CD8-positive, alpha-beta memory T cell (primary cell): ENCODE measurements at regions not wholly inside any gene's neighbourhood (a gene's known extent, or its start where the extent isn't known, plus 50 kb on each side); places are given as distances from the start of the nearest gene placed in this dataset.
"Not testable (repeated sequence)": the region's sequence is repeated elsewhere in the genome, so short reads cannot be mapped to it uniquely, and the experiment has no call there.

Experiments
- CTCF ChIA-PET: fragments of 350-600 bp; sonication (Branson Sonifier 250); formaldehyde crosslinking; loops from one replicate; lab custom pipeline; 2021; ENCODE audit warnings: antibody characterized with exemption; lab: Charles Lee
- POLR2A ChIA-PET: fragments of 350-600 bp; sonication (Branson Sonifier 250); formaldehyde crosslinking; loops from one replicate; lab custom pipeline; 2021; ENCODE audit warnings: antibody characterized with exemption; lab: Charles Lee
- DNase-seq, 5 donors: peaks; one replicate each; pipeline versions ENCODE4 v3.0.0 to v3.0.0-alpha.2; 2020 to 2022; ENCODE audit warnings: mixed read lengths in 1 of 5
- H3K27ac ChIP-seq: one replicate; pipeline ENCODE4 v1.7.0; 2013; ENCODE audit warnings: low read depth, mild to moderate bottlenecking, low read length, moderate library complexity
- H3K27me3 ChIP-seq: 2 replicates; pipeline ENCODE4 v1.7.0; 2013; ENCODE audit warnings: low read length, mild to moderate bottlenecking; ENCODE audit not compliant: insufficient read depth, poor library complexity, severe bottlenecking
- H3K36me3 ChIP-seq: 2 replicates; pipeline ENCODE4 v1.7.0; 2013; ENCODE audit warnings: mild to moderate bottlenecking, low read length, moderate library complexity; ENCODE audit not compliant: insufficient read depth
- H3K4me1 ChIP-seq: 2 replicates; pipeline ENCODE4 v1.7.0; 2013; ENCODE audit warnings: mild to moderate bottlenecking, low read length, moderate library complexity; ENCODE audit not compliant: insufficient read depth
- H3K4me3 ChIP-seq: 2 replicates; pipeline ENCODE4 v1.7.0; 2013; ENCODE audit warnings: mild to moderate bottlenecking, low read length
- H3K9me3 ChIP-seq: 2 replicates; pipeline ENCODE4 v1.7.0; 2013; ENCODE audit warnings: mild to moderate bottlenecking, low read length
- H3K27ac Mint-ChIP-seq, 8 donors: one replicate each; pipeline ENCODE4 v1.8.0; 2020 to 2021; ENCODE audit warnings: mixed read lengths in 8 of 8, mild to moderate bottlenecking in 6 of 8, inconsistent platforms in 3 of 8, moderate library complexity in 3 of 8
- H3K27me3 Mint-ChIP-seq, 2 donors: one replicate each; pipeline ENCODE4 v1.8.0; 2020 to 2021; ENCODE audit warnings: mixed read lengths in 2 of 2, mild to moderate bottlenecking in 1 of 2, moderate library complexity in 1 of 2
- H3K36me3 Mint-ChIP-seq, 3 donors: one replicate each; pipeline ENCODE4 v1.8.0; 2020 to 2021; ENCODE audit warnings: mixed read lengths in 3 of 3, inconsistent platforms in 1 of 3, mild to moderate bottlenecking in 1 of 3
- H3K4me1 Mint-ChIP-seq, 3 donors: one replicate each; pipeline ENCODE4 v1.8.0; 2020 to 2021; ENCODE audit warnings: mixed read lengths in 3 of 3, inconsistent platforms in 1 of 3, mild to moderate bottlenecking in 1 of 3
- H3K4me3 Mint-ChIP-seq, 7 donors: one replicate each; pipeline ENCODE4 v1.8.0; 2020 to 2021; ENCODE audit warnings: mixed read lengths in 7 of 7, mild to moderate bottlenecking in 6 of 7, moderate library complexity in 4 of 7, inconsistent platforms in 2 of 7
- H3K9me3 Mint-ChIP-seq, 5 donors: one replicate each; pipeline ENCODE4 v1.8.0; 2020 to 2022; ENCODE audit warnings: mixed read lengths in 5 of 5, mild to moderate bottlenecking in 3 of 5, moderate library complexity in 2 of 5, inconsistent platforms in 1 of 5

- ChIA-PET POLR2A (no interaction called here), CTCF (no interaction called here)
- Histone ChIP-seq H3K36me3 (no peaks in the 10 kb centered on the region), H3K27ac (no peak overlapping the region), H3K4me3 (no peak overlapping the region), H3K9me3 (no peaks in the 10 kb centered on the region), H3K27me3 (no peaks in the 10 kb centered on the region), H3K4me1 (no peaks in the 10 kb centered on the region)
- H3K36me3 Mint-ChIP-seq = no peaks in the 10 kb centered on the region
- DNase-seq = no peak
- H3K27ac Mint-ChIP-seq = no peak overlapping the region
- no peak overlapping the region for H3K4me3 Mint-ChIP-seq
- no peaks in the 10 kb centered on the region for H3K4me1 Mint-ChIP-seq
- H3K27me3 Mint-ChIP-seq = peaks cover 0 to 4% of the 10 kb centered on the region in 2 donors
- H3K9me3 Mint-ChIP-seq = peaks cover 0 to 6% (median 0%) of the 10 kb centered on the region in 5 donors
These were observed 133.5 kb downstream of the TFCP2L1 start for GRCh38 chr2:121151311-121152109.

- Mint-ChIP-seq H3K27ac (no peak overlapping the region), H3K9me3 (peaks cover 1 to 13% (median 8%) of the 10 kb centered on the region in 5 donors), H3K27me3 (peaks cover 0 to 4% of the 10 kb centered on the region in 2 donors), H3K36me3 (no peaks in the 10 kb centered on the region), H3K4me1 (no peaks in the 10 kb centered on the region), H3K4me3 (no peak overlapping the region)
- POLR2A ChIA-PET = no interaction called here
- no peaks in the 10 kb centered on the region for H3K9me3 ChIP-seq
- CTCF ChIA-PET = no interaction called here
- H3K27me3 ChIP-seq = no peaks in the 10 kb centered on the region
- H3K36me3 ChIP-seq = no peaks in the 10 kb centered on the region
- DNase-seq = no peak
- H3K4me3 ChIP-seq = no peak overlapping the region
- no peak overlapping the region for H3K27ac ChIP-seq
- H3K4me1 ChIP-seq = no peaks in the 10 kb centered on the region
These were observed 132.1 kb downstream of the TFCP2L1 start for GRCh38 chr2:121152861-121153260.

GRCh38 chr2:121153516-121153915 lies 131.5 kb downstream of the TFCP2L1 start:
- Histone ChIP-seq H3K9me3 (no peaks in the 10 kb centered on the region), H3K4me1 (no peaks in the 10 kb centered on the region), H3K27me3 (no peaks in the 10 kb centered on the region), H3K4me3 (no peak overlapping the region), H3K27ac (no peak overlapping the region), H3K36me3 (no peaks in the 10 kb centered on the region)
- POLR2A ChIA-PET = no interaction called here
- no peak overlapping the region for H3K27ac Mint-ChIP-seq
- H3K4me1 Mint-ChIP-seq = no peaks in the 10 kb centered on the region
- CTCF ChIA-PET = interaction anchor here (0.6 kb wide), 1 partner anchor 62 kb away, joined by 3 read pairs; no protein-coding TSS in a partner anchor
- peaks cover 5 to 18% (median 12%) of the 10 kb centered on the region in 5 donors for H3K9me3 Mint-ChIP-seq
- peaks cover 0 to 4% of the 10 kb centered on the region in 2 donors for H3K27me3 Mint-ChIP-seq
- DNase-seq = no peak
- H3K36me3 Mint-ChIP-seq = no peaks in the 10 kb centered on the region
- H3K4me3 Mint-ChIP-seq = no peak overlapping the region

GRCh38 chr2:121155502-121156056 lies 129.4 kb downstream of the TFCP2L1 start:
- no peaks in the 10 kb centered on the region for H3K9me3 ChIP-seq
- no peaks in the 10 kb centered on the region for H3K4me1 ChIP-seq
- Mint-ChIP-seq H3K27me3 (peaks cover 0 to 1% of the 10 kb centered on the region in 2 donors), H3K4me3 (no peak overlapping the region), H3K4me1 (no peaks in the 10 kb centered on the region), H3K9me3 (peaks cover 5 to 22% (median 16%) of the 10 kb centered on the region in 5 donors), H3K27ac (no peak overlapping the region), H3K36me3 (no peaks in the 10 kb centered on the region)
- no peak overlapping the region for H3K27ac ChIP-seq
- H3K36me3 ChIP-seq = no peaks in the 10 kb centered on the region
- H3K4me3 ChIP-seq = no peak overlapping the region
- H3K27me3 ChIP-seq = no peaks in the 10 kb centered on the region
- ChIA-PET POLR2A (no interaction called here), CTCF (no interaction called here)
- no peak for DNase-seq

- H3K4me3 Mint-ChIP-seq, H3K27me3 ChIP-seq, H3K4me1 Mint-ChIP-seq, POLR2A ChIA-PET, H3K4me3 ChIP-seq, H3K27ac Mint-ChIP-seq, H3K27me3 Mint-ChIP-seq, H3K36me3 ChIP-seq, H3K4me1 ChIP-seq, H3K27ac ChIP-seq, H3K36me3 Mint-ChIP-seq, CTCF ChIA-PET, H3K9me3 ChIP-seq, DNase-seq: not testable (repeated sequence)
- peaks cover 5 to 27% (median 16%) of the 10 kb centered on the region in 5 donors for H3K9me3 Mint-ChIP-seq
These were observed 127.5 kb downstream of the TFCP2L1 start for GRCh38 chr2:121157481-121157880.

GRCh38 chr2:121159291-121160071 lies 125.5 kb downstream of the TFCP2L1 start:
- no peaks in the 10 kb centered on the region for H3K27me3 ChIP-seq
- Mint-ChIP-seq H3K27ac (no peak overlapping the region), H3K27me3 (peaks cover 1 to 4% of the 10 kb centered on the region in 2 donors), H3K4me3 (no peak overlapping the region), H3K9me3 (peaks cover 12 to 37% (median 23%) of the 10 kb centered on the region in 5 donors), H3K36me3 (no peaks in the 10 kb centered on the region), H3K4me1 (no peaks in the 10 kb centered on the region)
- ChIA-PET POLR2A (no interaction called here), CTCF (no interaction called here)
- no peak for DNase-seq
- no peak overlapping the region for H3K4me3 ChIP-seq
- no peaks in the 10 kb centered on the region for H3K36me3 ChIP-seq
- no peaks in the 10 kb centered on the region for H3K4me1 ChIP-seq
- H3K9me3 ChIP-seq = no peaks in the 10 kb centered on the region
- H3K27ac ChIP-seq = no peak overlapping the region

- no peaks in the 10 kb centered on the region for H3K9me3 ChIP-seq
- no peaks in the 10 kb centered on the region for H3K36me3 ChIP-seq
- CTCF ChIA-PET = no interaction called here
- peaks cover 12 to 37% (median 21%) of the 10 kb centered on the region in 5 donors for H3K9me3 Mint-ChIP-seq
- H3K36me3 Mint-ChIP-seq = no peaks in the 10 kb centered on the region
- H3K4me3 Mint-ChIP-seq = no peak overlapping the region
- DNase-seq = no peak
- no peak overlapping the region for H3K4me3 ChIP-seq
- no peaks in the 10 kb centered on the region for H3K4me1 ChIP-seq
- no peak overlapping the region for H3K27ac ChIP-seq
- POLR2A ChIA-PET = no interaction called here
- no peak overlapping the region for H3K27ac Mint-ChIP-seq
- H3K27me3 Mint-ChIP-seq = peaks cover 0 to 4% of the 10 kb centered on the region in 2 donors
- no peaks in the 10 kb centered on the region for H3K4me1 Mint-ChIP-seq
- no peaks in the 10 kb centered on the region for H3K27me3 ChIP-seq
These were observed 124.6 kb downstream of the TFCP2L1 start for GRCh38 chr2:121160366-121160765.

- no peak overlapping the region for H3K4me3 Mint-ChIP-seq
- no peaks in the 10 kb centered on the region for H3K4me1 Mint-ChIP-seq
- Histone ChIP-seq H3K27ac (no peak overlapping the region), H3K36me3 (no peaks in the 10 kb centered on the region), H3K27me3 (no peaks in the 10 kb centered on the region), H3K9me3 (no peaks in the 10 kb centered on the region), H3K4me1 (no peaks in the 10 kb centered on the region), H3K4me3 (no peak overlapping the region)
- no peaks in the 10 kb centered on the region for H3K36me3 Mint-ChIP-seq
- CTCF ChIA-PET = no interaction called here
- H3K27me3 Mint-ChIP-seq = peaks cover 0 to 4% of the 10 kb centered on the region in 2 donors
- H3K9me3 Mint-ChIP-seq = peaks cover 12 to 37% (median 20%) of the 10 kb centered on the region in 5 donors
- no peak for DNase-seq
- POLR2A ChIA-PET = no interaction called here
- H3K27ac Mint-ChIP-seq = no peak overlapping the region
These were observed 123.7 kb downstream of the TFCP2L1 start for GRCh38 chr2:121161272-121161671.
